ENCODE measurements at regions not wholly inside any gene's neighbourhood (a gene's known extent, or its start where the extent isn't known, plus 50 kb on each side); places are given as distances from the start of the nearest gene placed in this dataset.

- TF ChIP-seq POLR2A (IDR thresholded peaks at IDR 0.05; ENCODE audit: low read depth, low read length) (no peak), POLR2AphosphoS5 (IDR thresholded peaks at IDR 0.05; ENCODE audit: low read depth, low read length) (no peak)
Observed at GRCh38 chr11:133738624-133739023, 106.7 kb downstream of the SPATA19 start.
